ENCODE measurements at regions not wholly inside any gene's neighbourhood (a gene's known extent, or its start where the extent isn't known, plus 50 kb on each side); places are given as distances from the start of the nearest gene placed in this dataset.

GRCh38 chr4:84394386-84394785, 104.7 kb downstream of the NKX6-1 start:
- no peak for DNase-seq (ENCODE audit: low spot score)
- POLR2A ChIA-PET (ENCODE audit: low non-redundant PET) = no interaction called here
- intact Hi-C loops (cut with micrococcal nuclease; ENCODE audit: unreplicated experiment) = no loop called here
- CTCF ChIA-PET = no interaction called here
- no peak overlapping the region for H3K4me3 ChIP-seq (ENCODE audit: low read depth, low read length, poor library complexity, severe bottlenecking)
- H3K4me1 ChIP-seq (ENCODE audit: insufficient read depth, low read length, poor library complexity, severe bottlenecking) = no peaks in the 10 kb centered on the region
- TF ChIP-seq EZH2 (IDR thresholded peaks at IDR 0.05; ENCODE audit: borderline replicate concordance, low read depth, low read length, poor library complexity, severe bottlenecking) (no peak), CTCF (conservative IDR thresholded peaks at IDR 0.05; ENCODE audit: low read depth, low read length) (no peak)
- H3K36me3 ChIP-seq (ENCODE audit: insufficient read depth, low read length, poor library complexity, severe bottlenecking) = no peaks in the 10 kb centered on the region
- H3K9me3 ChIP-seq (ENCODE audit: low read depth, low read length, poor library complexity, severe bottlenecking) = no peaks in the 10 kb centered on the region
- peaks cover 34% of the 10 kb centered on the region for H3K27me3 ChIP-seq (replicated peaks; ENCODE audit: insufficient read depth, low read depth, low read length, poor library complexity)
- no peak overlapping the region for H3K27ac ChIP-seq (ENCODE audit: low read depth, low read length, poor library complexity, severe bottlenecking)
- BruUV-seq (replicated peaks) = no TSS peak

- no TSS peak for BruUV-seq (replicated peaks)
- CTCF ChIA-PET = no interaction called here
- no peak for TF ChIP-seq EZH2 (IDR thresholded peaks at IDR 0.05; ENCODE audit: borderline replicate concordance, low read depth, low read length, poor library complexity, severe bottlenecking)
- no peak overlapping the region for H3K27ac ChIP-seq (ENCODE audit: low read depth, low read length, poor library complexity, severe bottlenecking)
- POLR2A ChIA-PET (ENCODE audit: low non-redundant PET) = no interaction called here
- intact Hi-C loops (cut with micrococcal nuclease; ENCODE audit: unreplicated experiment) = no loop called here
- no peak for DNase-seq (ENCODE audit: low spot score)
- no peaks in the 10 kb centered on the region for H3K9me3 ChIP-seq (ENCODE audit: low read depth, low read length, poor library complexity, severe bottlenecking)
- H3K27me3 ChIP-seq (replicated peaks; ENCODE audit: insufficient read depth, low read depth, low read length, poor library complexity) = peaks cover 23% of the 10 kb centered on the region
- no peaks in the 10 kb centered on the region for H3K4me1 ChIP-seq (ENCODE audit: insufficient read depth, low read length, poor library complexity, severe bottlenecking)
- no peaks in the 10 kb centered on the region for H3K36me3 ChIP-seq (ENCODE audit: insufficient read depth, low read length, poor library complexity, severe bottlenecking)
- H3K4me3 ChIP-seq (ENCODE audit: low read depth, low read length, poor library complexity, severe bottlenecking) = no peak overlapping the region
These were observed 106.0 kb downstream of the NKX6-1 start for GRCh38 chr4:84392951-84393590.

- POLR2A ChIA-PET (ENCODE audit: low non-redundant PET) = no interaction called here
- H3K9me3 ChIP-seq (ENCODE audit: low read depth, low read length, poor library complexity, severe bottlenecking) = no peaks in the 10 kb centered on the region
- intact Hi-C loops (cut with micrococcal nuclease; ENCODE audit: unreplicated experiment) = no loop called here
- H3K27me3 ChIP-seq (replicated peaks; ENCODE audit: insufficient read depth, low read depth, low read length, poor library complexity) = peaks cover 53% of the 10 kb centered on the region
- H3K27ac ChIP-seq (ENCODE audit: low read depth, low read length, poor library complexity, severe bottlenecking) = no peak overlapping the region
- H3K4me1 ChIP-seq (ENCODE audit: insufficient read depth, low read length, poor library complexity, severe bottlenecking) = no peaks in the 10 kb centered on the region
- DNase-seq (ENCODE audit: low spot score) = no peak
- H3K4me3 ChIP-seq (ENCODE audit: low read depth, low read length, poor library complexity, severe bottlenecking) = no peak overlapping the region
- TF ChIP-seq CTCF (conservative IDR thresholded peaks at IDR 0.05; ENCODE audit: low read depth, low read length) = no peak
- no peak for TF ChIP-seq EZH2 (IDR thresholded peaks at IDR 0.05; ENCODE audit: borderline replicate concordance, low read depth, low read length, poor library complexity, severe bottlenecking)
- CTCF ChIA-PET = no interaction called here
- no peaks in the 10 kb centered on the region for H3K36me3 ChIP-seq (ENCODE audit: insufficient read depth, low read length, poor library complexity, severe bottlenecking)
- no TSS peak for BruUV-seq (replicated peaks)
These were observed 109.7 kb downstream of the NKX6-1 start for GRCh38 chr4:84389406-84389805.

- BruUV-seq (replicated peaks) = no TSS peak
- intact Hi-C loops (cut with micrococcal nuclease; ENCODE audit: unreplicated experiment) = no loop called here
- Histone ChIP-seq H3K27me3 (replicated peaks; ENCODE audit: insufficient read depth, low read depth, low read length, poor library complexity) (peaks cover 67% of the 10 kb centered on the region), H3K4me3 (ENCODE audit: low read depth, low read length, poor library complexity, severe bottlenecking) (no peak overlapping the region), H3K27ac (ENCODE audit: low read depth, low read length, poor library complexity, severe bottlenecking) (no peak overlapping the region), H3K36me3 (ENCODE audit: insufficient read depth, low read length, poor library complexity, severe bottlenecking) (no peaks in the 10 kb centered on the region), H3K9me3 (ENCODE audit: low read depth, low read length, poor library complexity, severe bottlenecking) (no peaks in the 10 kb centered on the region), H3K4me1 (ENCODE audit: insufficient read depth, low read length, poor library complexity, severe bottlenecking) (no peaks in the 10 kb centered on the region)
- ChIA-PET POLR2A (ENCODE audit: low non-redundant PET) (no interaction called here), CTCF (no interaction called here)
- DNase-seq (ENCODE audit: low spot score) = no peak
- TF ChIP-seq CTCF (conservative IDR thresholded peaks at IDR 0.05; ENCODE audit: low read depth, low read length) (no peak), EZH2 (IDR thresholded peaks at IDR 0.05; ENCODE audit: borderline replicate concordance, low read depth, low read length, poor library complexity, severe bottlenecking) (no peak)
These were observed 113.9 kb downstream of the NKX6-1 start for GRCh38 chr4:84385203-84385602.
